ENCODE measurements at regions not wholly inside any gene's neighbourhood (a gene's known extent, or its start where the extent isn't known, plus 50 kb on each side); places are given as distances from the start of the nearest gene placed in this dataset.

GRCh38 chr2:173419506-173419905, 64.8 kb downstream of the CDCA7 start:
- Histone ChIP-seq H3K36me3 (ENCODE audit: control insufficient read depth, insufficient read depth, low read length) (no peaks in the 10 kb centered on the region), H3K4me3 (ENCODE audit: low read depth, low read length) (no peak overlapping the region), H3K27me3 (ENCODE audit: control insufficient read depth, insufficient read depth, low read length) (no peaks in the 10 kb centered on the region)
- TF ChIP-seq, protein P1, sequence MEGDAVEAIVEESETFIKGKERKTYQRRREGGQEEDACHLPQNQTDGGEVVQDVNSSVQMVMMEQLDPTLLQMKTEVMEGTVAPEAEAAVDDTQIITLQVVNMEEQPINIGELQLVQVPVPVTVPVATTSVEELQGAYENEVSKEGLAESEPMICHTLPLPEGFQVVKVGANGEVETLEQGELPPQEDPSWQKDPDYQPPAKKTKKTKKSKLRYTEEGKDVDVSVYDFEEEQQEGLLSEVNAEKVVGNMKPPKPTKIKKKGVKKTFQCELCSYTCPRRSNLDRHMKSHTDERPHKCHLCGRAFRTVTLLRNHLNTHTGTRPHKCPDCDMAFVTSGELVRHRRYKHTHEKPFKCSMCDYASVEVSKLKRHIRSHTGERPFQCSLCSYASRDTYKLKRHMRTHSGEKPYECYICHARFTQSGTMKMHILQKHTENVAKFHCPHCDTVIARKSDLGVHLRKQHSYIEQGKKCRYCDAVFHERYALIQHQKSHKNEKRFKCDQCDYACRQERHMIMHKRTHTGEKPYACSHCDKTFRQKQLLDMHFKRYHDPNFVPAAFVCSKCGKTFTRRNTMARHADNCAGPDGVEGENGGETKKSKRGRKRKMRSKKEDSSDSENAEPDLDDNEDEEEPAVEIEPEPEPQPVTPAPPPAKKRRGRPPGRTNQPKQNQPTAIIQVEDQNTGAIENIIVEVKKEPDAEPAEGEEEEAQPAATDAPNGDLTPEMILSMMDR (IDR thresholded peaks at IDR 0.05; ENCODE audit: insufficient read depth, low read length, poor library complexity, severe bottlenecking), result no peak
- no peak for DNase-seq (ENCODE audit: low read depth)

GRCh38 chr2:173424886-173425285, 70.2 kb downstream of the CDCA7 start:
- no peak for DNase-seq (ENCODE audit: low read depth)
- TF ChIP-seq, protein P1 (IDR thresholded peaks at IDR 0.05; ENCODE audit: insufficient read depth, low read length, poor library complexity, severe bottlenecking), result no peak
- no peak overlapping the region for H3K4me3 ChIP-seq (ENCODE audit: low read depth, low read length)
- no peaks in the 10 kb centered on the region for H3K27me3 ChIP-seq (ENCODE audit: control insufficient read depth, insufficient read depth, low read length)
- H3K36me3 ChIP-seq (ENCODE audit: control insufficient read depth, insufficient read depth, low read length), result no peaks in the 10 kb centered on the region

DNA sequence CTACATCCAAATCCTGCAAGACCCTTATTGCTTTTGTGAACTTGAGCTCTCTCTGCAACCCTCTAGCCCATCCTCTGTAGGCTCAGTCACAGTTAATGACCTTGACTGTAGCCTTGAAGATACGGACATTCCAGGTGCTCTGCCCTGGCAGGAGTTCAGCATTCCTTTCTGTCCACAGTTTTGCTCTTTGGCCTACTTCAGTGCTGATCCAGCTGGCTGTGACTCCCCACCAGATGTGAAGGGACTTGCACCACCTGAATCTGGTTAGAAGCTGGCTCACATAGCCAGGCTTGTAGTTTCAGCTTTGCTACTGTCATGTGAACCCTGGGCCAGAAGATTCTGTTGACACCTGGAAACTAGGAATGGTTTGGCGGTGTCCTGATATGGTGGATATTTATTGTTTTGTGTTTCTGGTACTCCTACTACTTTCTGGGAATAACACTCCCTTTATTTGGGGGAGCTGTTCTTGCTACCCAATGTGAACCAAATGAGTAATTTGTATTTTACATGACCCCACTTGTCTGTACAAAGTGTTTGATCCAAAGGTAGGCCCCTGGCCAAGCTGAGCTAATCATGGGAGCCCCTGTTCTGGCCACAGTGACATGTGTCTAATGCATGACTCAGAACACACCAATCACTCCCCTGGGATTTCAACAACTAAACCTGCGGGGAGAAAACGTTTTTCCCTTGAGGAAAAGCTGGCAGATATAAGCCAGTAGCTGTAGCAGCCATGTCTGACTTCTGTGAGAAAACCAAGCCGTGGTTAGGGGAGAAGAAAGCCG, 73.4 kb downstream of the CDCA7 start:
- TF ChIP-seq, protein P1 (IDR thresholded peaks at IDR 0.05; ENCODE audit: insufficient read depth, low read length, poor library complexity, severe bottlenecking), result no peak
- H3K27me3 ChIP-seq (ENCODE audit: control insufficient read depth, insufficient read depth, low read length), result no peaks in the 10 kb centered on the region
- H3K4me3 ChIP-seq (ENCODE audit: low read depth, low read length), result no peak overlapping the region
- DNase-seq (ENCODE audit: low read depth), result peak; percentile 21
- no peaks in the 10 kb centered on the region for H3K36me3 ChIP-seq (ENCODE audit: control insufficient read depth, insufficient read depth, low read length)

DNA sequence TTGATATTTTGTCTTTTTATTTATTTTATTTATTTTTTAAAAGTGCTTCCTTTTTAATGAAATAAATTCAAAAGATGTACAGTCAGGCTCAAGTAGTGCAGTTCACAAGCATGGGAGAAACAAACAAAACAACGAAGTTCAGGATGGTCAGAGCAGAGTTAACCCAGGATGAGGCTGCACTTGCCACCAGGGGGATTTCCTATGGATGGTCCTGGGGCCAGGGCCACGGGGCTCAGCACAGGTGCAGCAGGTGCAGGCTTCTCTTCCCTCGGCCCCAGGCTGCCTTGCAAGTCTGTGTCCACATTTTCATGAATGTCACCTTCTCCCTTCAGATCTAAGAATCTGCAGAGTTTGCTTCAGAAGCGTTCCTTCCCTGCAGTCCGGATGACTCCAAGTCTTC, 76.5 kb downstream of the CDCA7 start:
- no peak overlapping the region for H3K4me3 ChIP-seq (ENCODE audit: low read depth, low read length)
- H3K36me3 ChIP-seq (ENCODE audit: control insufficient read depth, insufficient read depth, low read length), result no peaks in the 10 kb centered on the region
- TF ChIP-seq, protein P1 (IDR thresholded peaks at IDR 0.05; ENCODE audit: insufficient read depth, low read length, poor library complexity, severe bottlenecking), result no peak
- DNase-seq (ENCODE audit: low read depth), result no peak
- no peaks in the 10 kb centered on the region for H3K27me3 ChIP-seq (ENCODE audit: control insufficient read depth, insufficient read depth, low read length)

DNA sequence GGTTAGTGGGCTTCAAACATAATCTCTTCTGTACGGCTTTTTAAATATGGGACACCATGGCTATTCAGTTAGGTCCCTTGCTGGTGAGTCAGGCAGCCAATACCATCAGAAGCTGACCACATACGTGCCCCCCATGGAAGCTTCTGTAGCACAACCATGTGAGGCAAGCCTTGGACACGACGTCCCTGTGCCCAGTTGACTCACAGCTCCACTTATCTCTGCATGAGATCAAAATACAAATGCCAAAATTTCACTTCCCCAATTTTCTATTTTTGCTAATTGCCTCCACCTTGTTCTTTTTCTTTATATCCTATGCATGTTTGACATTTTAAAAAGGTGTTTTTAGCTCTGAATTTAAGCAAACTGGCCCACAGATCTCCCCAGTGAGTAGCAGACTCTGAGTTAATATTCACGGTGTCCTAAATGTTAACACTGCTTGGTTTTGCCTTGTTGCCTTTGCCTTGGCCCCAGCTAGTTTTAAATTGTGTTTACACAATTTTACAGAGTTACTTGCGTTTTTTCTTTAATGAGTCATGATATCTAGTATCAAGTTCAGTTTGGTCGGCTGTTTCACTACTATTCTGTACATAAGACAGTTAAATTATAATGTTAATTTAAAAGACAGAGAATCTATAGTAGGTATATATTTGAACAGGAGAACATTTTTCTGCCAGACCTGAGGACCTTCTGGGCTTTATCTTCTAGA, 77.5 kb downstream of the CDCA7 start:
- Histone ChIP-seq H3K27me3 (ENCODE audit: control insufficient read depth, insufficient read depth, low read length) (no peaks in the 10 kb centered on the region), H3K36me3 (ENCODE audit: control insufficient read depth, insufficient read depth, low read length) (no peaks in the 10 kb centered on the region), H3K4me3 (ENCODE audit: low read depth, low read length) (no peak overlapping the region)
- DNase-seq (ENCODE audit: low read depth), result no peak
- TF ChIP-seq, protein P1 (IDR thresholded peaks at IDR 0.05; ENCODE audit: insufficient read depth, low read length, poor library complexity, severe bottlenecking), result no peak
